22Rv1 (cell line): ENCODE measurements at regions not wholly inside any gene's neighbourhood (a gene's known extent, or its start where the extent isn't known, plus 50 kb on each side); places are given as distances from the start of the nearest gene placed in this dataset.

ENCODE experiments used
- ZFX ChIP-seq: fragments of 450-650 bp; IDR thresholded peaks from 2 replicates; pipeline ENCODE4 v1.6.1; 2017; ENCODE audit warnings: antibody characterized with exemption, borderline replicate concordance
- TF ChIP-seq, protein P1 (sequence below): fragments of 450-650 bp; IDR thresholded peaks from 2 replicates; pipeline ENCODE4 v1.5.1; 2017; ENCODE audit warnings: mild to moderate bottlenecking

- TF ChIP-seq, protein P1, sequence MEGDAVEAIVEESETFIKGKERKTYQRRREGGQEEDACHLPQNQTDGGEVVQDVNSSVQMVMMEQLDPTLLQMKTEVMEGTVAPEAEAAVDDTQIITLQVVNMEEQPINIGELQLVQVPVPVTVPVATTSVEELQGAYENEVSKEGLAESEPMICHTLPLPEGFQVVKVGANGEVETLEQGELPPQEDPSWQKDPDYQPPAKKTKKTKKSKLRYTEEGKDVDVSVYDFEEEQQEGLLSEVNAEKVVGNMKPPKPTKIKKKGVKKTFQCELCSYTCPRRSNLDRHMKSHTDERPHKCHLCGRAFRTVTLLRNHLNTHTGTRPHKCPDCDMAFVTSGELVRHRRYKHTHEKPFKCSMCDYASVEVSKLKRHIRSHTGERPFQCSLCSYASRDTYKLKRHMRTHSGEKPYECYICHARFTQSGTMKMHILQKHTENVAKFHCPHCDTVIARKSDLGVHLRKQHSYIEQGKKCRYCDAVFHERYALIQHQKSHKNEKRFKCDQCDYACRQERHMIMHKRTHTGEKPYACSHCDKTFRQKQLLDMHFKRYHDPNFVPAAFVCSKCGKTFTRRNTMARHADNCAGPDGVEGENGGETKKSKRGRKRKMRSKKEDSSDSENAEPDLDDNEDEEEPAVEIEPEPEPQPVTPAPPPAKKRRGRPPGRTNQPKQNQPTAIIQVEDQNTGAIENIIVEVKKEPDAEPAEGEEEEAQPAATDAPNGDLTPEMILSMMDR: no peak
- TF ChIP-seq ZFX: no peak
These were observed 490.2 kb downstream of the TLL1 start for GRCh38 chr4:166363198-166363597.
